ENCODE measurements at regions not wholly inside any gene's neighbourhood (a gene's known extent, or its start where the extent isn't known, plus 50 kb on each side); places are given as distances from the start of the nearest gene placed in this dataset.

- no peaks in the 10 kb centered on the region for H3K9me3 ChIP-seq
- no peak overlapping the region for H3K4me3 ChIP-seq
- peaks cover 0 to 6% (median 0%) of the 10 kb centered on the region in 12 donors for H3K4me1 ChIP-seq
- ATAC-seq (no peak), DNase-seq (no peak)
- intact Hi-C loops (cut with DNase I), result no loop called here
- WGBS, 4 donors, result 74 to 80% (median 77%) methylated on average over 1 of the region's 1 CpG
- peak overlapping the region in 1 of 12 donors; percentile 14 for H3K27ac ChIP-seq
- TF ChIP-seq, protein P1, sequence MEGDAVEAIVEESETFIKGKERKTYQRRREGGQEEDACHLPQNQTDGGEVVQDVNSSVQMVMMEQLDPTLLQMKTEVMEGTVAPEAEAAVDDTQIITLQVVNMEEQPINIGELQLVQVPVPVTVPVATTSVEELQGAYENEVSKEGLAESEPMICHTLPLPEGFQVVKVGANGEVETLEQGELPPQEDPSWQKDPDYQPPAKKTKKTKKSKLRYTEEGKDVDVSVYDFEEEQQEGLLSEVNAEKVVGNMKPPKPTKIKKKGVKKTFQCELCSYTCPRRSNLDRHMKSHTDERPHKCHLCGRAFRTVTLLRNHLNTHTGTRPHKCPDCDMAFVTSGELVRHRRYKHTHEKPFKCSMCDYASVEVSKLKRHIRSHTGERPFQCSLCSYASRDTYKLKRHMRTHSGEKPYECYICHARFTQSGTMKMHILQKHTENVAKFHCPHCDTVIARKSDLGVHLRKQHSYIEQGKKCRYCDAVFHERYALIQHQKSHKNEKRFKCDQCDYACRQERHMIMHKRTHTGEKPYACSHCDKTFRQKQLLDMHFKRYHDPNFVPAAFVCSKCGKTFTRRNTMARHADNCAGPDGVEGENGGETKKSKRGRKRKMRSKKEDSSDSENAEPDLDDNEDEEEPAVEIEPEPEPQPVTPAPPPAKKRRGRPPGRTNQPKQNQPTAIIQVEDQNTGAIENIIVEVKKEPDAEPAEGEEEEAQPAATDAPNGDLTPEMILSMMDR (IDR thresholded peaks at IDR 0.05), result no peak
- TF ChIP-seq POLR2A (IDR thresholded peaks at IDR 0.05), result no peak
- H3K36me3 ChIP-seq, result no peaks in the 10 kb centered on the region
- H3K27me3 ChIP-seq, result no peaks in the 10 kb centered on the region
These were observed 90.1 kb upstream of the ARMC3 start for GRCh38 chr10:22837771-22838170.

DNA sequence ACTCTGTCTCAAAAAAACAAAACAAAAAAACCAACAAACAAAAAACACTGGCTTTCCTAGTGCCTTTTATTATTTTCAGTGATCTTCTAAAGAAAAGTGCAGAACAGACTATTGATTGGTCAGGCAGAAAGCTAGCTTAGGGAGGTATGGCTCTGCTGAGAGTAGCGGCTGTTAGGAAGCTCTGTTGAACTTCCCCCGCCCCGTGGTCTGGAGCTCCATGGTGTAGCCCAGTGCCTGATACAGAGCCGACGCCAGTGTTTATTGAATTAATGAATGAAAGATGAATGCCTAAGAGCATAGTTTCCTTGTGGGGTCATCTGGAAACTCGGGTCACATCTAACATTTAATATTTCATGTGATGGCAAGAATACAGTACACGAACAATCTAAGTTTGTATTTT is 90.5 kb upstream of the ARMC3 start:
- 89 to 92% (median 90%) methylated on average over 7 of the region's 7 CpGs for WGBS, 4 donors
- Histone ChIP-seq H3K27ac (peak overlapping the region in 1 of 12 donors; percentile 14), H3K4me1 (peaks cover 0 to 6% (median 0%) of the 10 kb centered on the region in 12 donors), H3K9me3 (no peaks in the 10 kb centered on the region), H3K36me3 (no peaks in the 10 kb centered on the region), H3K4me3 (no peak overlapping the region), H3K27me3 (no peaks in the 10 kb centered on the region)
- no peak for DNase-seq
- intact Hi-C loops (cut with DNase I), result no loop called here
- ATAC-seq, result no peak
- TF ChIP-seq, protein P1 (IDR thresholded peaks at IDR 0.05), result no peak
- TF ChIP-seq POLR2A (IDR thresholded peaks at IDR 0.05), result no peak

- no peak for TF ChIP-seq POLR2A (IDR thresholded peaks at IDR 0.05)
- TF ChIP-seq, protein P1 (IDR thresholded peaks at IDR 0.05), result no peak
- intact Hi-C loops (cut with DNase I), result no loop called here
- 60 to 76% (median 67%) methylated on average over 3 of the region's 3 CpGs for WGBS, 4 donors
- Histone ChIP-seq H3K27ac (no peak overlapping the region), H3K36me3 (no peaks in the 10 kb centered on the region), H3K27me3 (no peaks in the 10 kb centered on the region), H3K4me3 (no peak overlapping the region), H3K4me1 (peaks cover 0 to 6% (median 0%) of the 10 kb centered on the region in 12 donors), H3K9me3 (no peaks in the 10 kb centered on the region)
- ATAC-seq (no peak), DNase-seq (no peak)
These were observed 93.4 kb upstream of the ARMC3 start for GRCh38 chr10:22834471-22834870.

GRCh38 chr10:22833781-22834180 is 94.1 kb upstream of the ARMC3 start:
- 63 to 74% (median 70%) methylated on average over 1 of the region's 1 CpG for WGBS, 4 donors
- no peak for DNase-seq
- intact Hi-C loops (cut with DNase I), result no loop called here

More at GRCh38 chr10:22833781-22834180, 94.1 kb upstream of the ARMC3 start:
- H3K4me1 ChIP-seq, result peaks cover 0 to 6% (median 0%) of the 10 kb centered on the region in 12 donors
- no peaks in the 10 kb centered on the region for H3K36me3 ChIP-seq
- no peaks in the 10 kb centered on the region for H3K27me3 ChIP-seq
- ATAC-seq, result no peak
- TF ChIP-seq POLR2A (IDR thresholded peaks at IDR 0.05), result no peak
- TF ChIP-seq, protein P1 (IDR thresholded peaks at IDR 0.05), result no peak
- H3K9me3 ChIP-seq, result no peaks in the 10 kb centered on the region
- H3K4me3 ChIP-seq, result no peak overlapping the region
- H3K27ac ChIP-seq, result no peak overlapping the region
